Islet of Langerhans (tissue), 1 donor: ENCODE measurements at regions not wholly inside any gene's neighbourhood (a gene's known extent, or its start where the extent isn't known, plus 50 kb on each side); places are given as distances from the start of the nearest gene placed in this dataset.

ENCODE experiments used
- FAIRE-seq: peaks from one replicate; lab custom pipeline; 2011; peaks lifted over from hg19 to GRCh38; lab: Jason Lieb, UNC

DNA sequence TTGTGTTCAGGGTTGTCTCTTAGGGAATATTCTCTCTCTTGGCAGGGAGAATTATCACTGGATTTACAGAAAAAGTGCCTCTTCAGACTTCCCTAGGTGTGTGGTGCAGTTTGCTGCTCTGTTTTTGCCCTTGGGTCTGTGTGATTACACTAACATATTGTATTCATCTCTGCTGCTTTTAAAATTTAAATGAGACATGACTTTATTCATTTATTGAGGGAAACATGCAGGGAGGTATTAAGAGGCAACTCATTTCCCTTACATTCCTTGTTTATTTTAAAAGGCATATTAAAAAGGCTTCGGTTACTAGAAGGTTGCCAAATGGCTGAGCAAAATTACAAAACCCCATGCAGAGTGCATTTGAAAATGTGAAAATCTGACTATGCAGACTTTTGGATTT is 135.1 kb upstream of the GEMIN8 start:
- no peak for FAIRE-seq

DNA sequence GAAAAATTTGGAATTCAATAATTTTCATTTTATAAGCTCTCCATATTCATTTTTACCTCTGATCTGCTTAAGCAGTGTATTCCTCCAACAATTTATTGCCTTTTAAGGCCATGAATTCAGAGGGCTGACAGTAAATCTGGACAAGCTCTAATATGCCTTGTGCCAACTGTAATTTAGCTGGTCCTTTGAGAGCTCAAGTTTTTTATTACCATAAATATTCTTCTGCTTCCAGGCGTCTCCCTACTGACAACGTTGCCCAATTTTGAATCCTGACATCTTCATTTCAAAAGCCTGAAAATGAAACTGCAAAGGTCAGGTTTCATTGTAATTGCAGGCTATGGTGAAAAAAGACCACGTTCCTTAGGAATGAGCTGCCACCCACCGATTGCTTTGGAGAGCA is 95.8 kb upstream of the GEMIN8 start:
- FAIRE-seq = no peak

DNA sequence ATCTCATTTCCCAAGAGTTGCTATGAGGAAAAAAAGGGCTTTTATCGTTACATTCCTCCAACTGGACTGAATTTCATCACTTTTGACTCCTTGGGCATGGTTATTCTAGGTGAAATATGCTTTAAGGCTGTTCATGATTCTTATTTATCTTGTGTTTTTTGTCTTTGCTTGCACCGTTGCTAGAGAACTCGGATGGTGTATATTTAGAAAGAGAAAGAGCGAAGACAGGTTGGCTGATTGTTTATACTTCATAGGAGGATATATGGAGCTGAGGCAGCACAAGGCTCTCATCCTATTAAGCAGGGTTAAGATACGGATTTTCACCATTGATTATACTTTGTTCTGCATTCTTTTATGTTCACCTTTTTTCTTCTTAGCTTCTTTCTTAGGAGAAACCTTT is 94.9 kb upstream of the GEMIN8 start:
- FAIRE-seq = no peak

DNA sequence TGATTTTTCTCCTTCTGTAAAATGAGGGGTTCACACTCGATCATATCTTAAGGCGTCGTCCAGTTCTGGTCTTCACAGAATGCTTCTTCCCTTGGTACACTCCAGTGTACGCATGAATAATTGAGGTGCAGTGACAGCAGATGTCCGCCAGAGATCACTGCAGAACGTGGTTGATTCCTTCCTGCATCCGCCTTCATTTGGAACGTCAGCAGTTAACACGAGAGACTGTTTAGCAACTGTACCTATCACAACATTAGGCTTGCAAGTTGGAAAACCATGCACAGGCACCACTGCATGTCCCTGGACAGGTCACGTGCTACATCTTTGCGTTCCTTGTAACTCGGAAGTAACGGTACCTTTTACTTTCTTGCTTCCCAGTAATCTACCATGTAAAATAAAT is 66.0 kb upstream of the GEMIN8 start:
- peak; percentile 97 for FAIRE-seq

DNA sequence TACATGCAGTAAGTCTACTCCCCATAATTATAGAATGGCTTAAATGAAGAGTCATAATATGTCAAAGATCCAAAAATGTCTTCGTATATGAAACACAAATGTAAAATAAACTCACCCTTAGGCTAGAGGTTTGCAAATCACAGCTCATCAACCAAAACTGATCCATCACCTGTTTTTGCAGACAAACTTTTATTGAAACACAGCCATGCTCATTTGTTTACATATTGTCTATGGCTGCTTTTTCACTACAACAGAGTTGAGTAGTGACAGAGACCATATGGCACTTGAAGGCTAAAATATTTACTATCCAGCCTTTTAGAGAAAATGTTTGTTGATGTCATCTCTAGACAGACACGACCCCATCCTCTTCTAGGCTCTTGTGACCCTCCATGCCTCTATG is 64.5 kb upstream of the GEMIN8 start:
- no peak for FAIRE-seq

DNA sequence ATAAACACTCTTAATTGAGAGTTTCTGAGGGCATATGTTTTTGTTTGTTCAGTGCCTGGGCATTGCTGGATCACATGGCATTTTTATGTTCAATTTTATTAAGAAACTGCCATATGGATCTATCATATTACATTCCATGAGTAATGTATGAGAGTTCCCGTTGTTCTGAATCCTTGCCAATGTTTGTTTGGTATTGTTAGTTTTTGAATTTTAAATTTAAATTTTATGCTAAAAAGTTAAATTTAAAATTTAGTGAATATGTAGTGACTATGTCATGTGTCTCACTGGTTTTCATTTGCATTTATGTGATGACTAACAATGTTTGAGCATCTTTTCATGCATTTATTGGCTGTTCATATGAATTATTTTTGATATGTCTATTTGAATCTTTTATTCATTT is 54.8 kb upstream of the GEMIN8 start:
- no peak for FAIRE-seq

DNA sequence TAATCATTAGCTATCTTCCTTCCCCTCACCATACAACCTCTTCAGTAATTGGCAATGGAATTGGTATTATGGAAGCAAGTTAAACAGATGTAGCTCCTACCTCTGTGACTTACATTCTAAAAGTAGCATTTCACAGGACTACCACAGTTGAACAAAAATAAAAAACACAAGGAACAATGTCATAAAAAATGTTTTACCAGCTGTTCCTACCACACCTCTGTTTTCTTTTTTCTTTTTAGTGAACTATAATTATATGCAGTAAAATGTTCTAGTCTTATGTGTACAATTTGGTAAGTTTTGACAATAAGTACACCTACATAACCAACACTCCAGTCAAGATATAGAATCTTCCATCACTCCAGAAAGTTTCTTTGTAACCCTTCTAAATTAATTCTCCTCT is 54.1 kb upstream of the GEMIN8 start:
- no peak for FAIRE-seq

DNA sequence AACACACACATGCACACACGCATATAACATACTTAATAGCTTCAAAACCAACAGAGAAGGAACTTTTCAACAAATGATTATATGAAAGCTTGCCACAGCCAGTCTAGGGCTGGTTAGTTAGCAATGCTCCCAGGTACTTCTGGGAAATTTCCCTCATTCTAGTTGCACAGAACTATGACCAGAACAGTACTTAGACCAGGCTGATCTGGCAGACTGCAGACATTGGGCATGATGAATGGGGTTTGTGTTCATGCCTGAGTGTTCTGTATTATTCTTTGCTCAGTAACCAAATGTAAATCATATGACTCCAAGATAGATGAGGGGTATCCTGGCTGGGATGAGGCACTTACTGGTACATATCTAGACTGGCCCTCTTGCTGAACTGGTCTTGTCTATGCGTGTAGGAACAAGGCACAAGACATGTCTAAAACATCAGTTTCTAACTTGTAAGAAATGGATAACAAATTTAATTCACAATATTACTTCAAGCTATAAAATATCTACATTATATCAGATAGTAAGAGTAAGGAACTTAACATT is 50.3 kb upstream of the GEMIN8 start:
- FAIRE-seq = no peak
